Activated B cell treated with CpG ODN at 0.5 μM for 24 hours (primary cell): ENCODE measurements at regions not wholly inside any gene's neighbourhood (a gene's known extent, or its start where the extent isn't known, plus 50 kb on each side); places are given as distances from the start of the nearest gene placed in this dataset.
A peak's percentile ranks its signal among the peaks of the same experiment; 100 is the strongest.

Source experiments
- ATAC-seq: fragments of 200-7000 bp; cut with Tn5 transposase; one replicate; pipeline ENCODE4 v1.10.0; 2021; ENCODE audit warnings: low read depth, mild to moderate bottlenecking, moderate library complexity
- CTCF ChIA-PET: fragments of 350-600 bp; sonication (Branson Sonifier 250); formaldehyde crosslinking; loops from one replicate; lab custom pipeline; 2021; ENCODE audit warnings: antibody characterized with exemption; lab: Charles Lee
- POLR2A ChIA-PET: fragments of 350-600 bp; sonication (Branson Sonifier 250); formaldehyde crosslinking; loops from one replicate; lab custom pipeline; 2021; ENCODE audit warnings: antibody characterized with exemption; lab: Charles Lee
- DNase-seq: peaks from one replicate; pipeline ENCODE4 v3.0.0; 2022
- H3K27ac Mint-ChIP-seq: one replicate; pipeline ENCODE4 v1.8.0; 2020; ENCODE audit warnings: mixed read lengths
- H3K27me3 Mint-ChIP-seq: one replicate; pipeline ENCODE4 v1.8.0; 2021; ENCODE audit warnings: mixed read lengths
- H3K36me3 Mint-ChIP-seq: one replicate; pipeline ENCODE4 v1.8.0; 2021; ENCODE audit warnings: low read depth, mixed read lengths
- H3K4me1 Mint-ChIP-seq: one replicate; pipeline ENCODE4 v1.8.0; 2021; ENCODE audit warnings: mixed read lengths
- H3K4me3 Mint-ChIP-seq: one replicate; pipeline ENCODE4 v1.8.0; 2020; ENCODE audit warnings: mild to moderate bottlenecking, mixed read lengths
- H3K9me3 Mint-ChIP-seq: one replicate; pipeline ENCODE4 v1.8.0; 2020; ENCODE audit warnings: mixed read lengths
- CTCF ChIP-seq: fragments of 200-600 bp; IDR thresholded peaks from one replicate; pipeline ENCODE4 v1.8.0; 2022; ENCODE audit warnings: antibody characterized with exemption, mild to moderate bottlenecking
- intact Hi-C: fragments of 100-400 bp; cut with micrococcal nuclease; formaldehyde crosslinking; loops from one replicate; pipeline ENCODE4 v1.15.1; 2024

GRCh38 chr6:101001607-101002006, 120.5 kb upstream of the ASCC3 start:
- H3K27ac Mint-ChIP-seq = no peak overlapping the region
- CTCF ChIA-PET = no interaction called here

GRCh38 chr6:101003075-101003474, 121.9 kb upstream of the ASCC3 start:
- Mint-ChIP-seq H3K4me1 (no peaks in the 10 kb centered on the region), H3K9me3 (peaks cover 8% of the 10 kb centered on the region), H3K27ac (no peak overlapping the region), H3K4me3 (no peak overlapping the region), H3K36me3 (no peaks in the 10 kb centered on the region), H3K27me3 (peaks cover 3% of the 10 kb centered on the region)
- TF ChIP-seq CTCF = no peak
- ATAC-seq = no peak
- ChIA-PET CTCF (no interaction called here), POLR2A (no interaction called here)
- DNase-seq = no peak
- intact Hi-C loops = no loop called here

More at GRCh38 chr6:101001607-101002006, 120.5 kb upstream of the ASCC3 start:
- ATAC-seq (no peak), DNase-seq (no peak)
- POLR2A ChIA-PET = no interaction called here
- Mint-ChIP-seq H3K36me3 (no peaks in the 10 kb centered on the region), H3K27me3 (peaks cover 3% of the 10 kb centered on the region), H3K4me1 (no peaks in the 10 kb centered on the region), H3K9me3 (peaks cover 8% of the 10 kb centered on the region), H3K4me3 (no peak overlapping the region)
- TF ChIP-seq CTCF = no peak
- intact Hi-C loops = no loop called here

DNA sequence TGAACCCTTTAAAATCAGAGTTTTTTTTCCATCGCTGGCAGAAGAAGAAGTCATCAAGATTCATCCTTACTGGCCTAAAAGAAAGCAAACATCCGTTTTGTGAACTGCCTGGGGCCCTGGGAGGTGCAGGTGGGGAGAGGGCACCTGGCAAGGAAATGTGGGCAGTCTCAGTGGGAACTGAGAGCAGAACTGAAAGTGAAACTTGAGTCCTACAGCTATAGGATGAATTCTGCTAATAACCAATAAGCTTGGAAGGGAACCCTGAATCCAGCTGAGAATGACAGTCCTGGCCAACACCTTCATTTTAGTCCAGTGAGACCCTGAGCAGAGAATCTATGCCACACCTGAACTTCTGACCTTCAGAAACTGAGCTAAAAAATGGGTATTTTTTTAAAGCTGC, 130.1 kb upstream of the ASCC3 start:
- DNase-seq (no peak), ATAC-seq (peak; percentile 75)
- peak overlapping the region; percentile 24 for H3K4me3 Mint-ChIP-seq
- no peak overlapping the region for H3K27ac Mint-ChIP-seq
- intact Hi-C loops = loop anchor here (5.0 kb wide), 1 partner anchor 129 kb away; the partner anchor contains the start of gene ASCC3
- ChIA-PET CTCF (no interaction called here), POLR2A (no interaction called here)
- H3K36me3 Mint-ChIP-seq = no peaks in the 10 kb centered on the region
- peaks cover 29% of the 10 kb centered on the region for H3K4me1 Mint-ChIP-seq
- no peak for TF ChIP-seq CTCF
- no peaks in the 10 kb centered on the region for H3K27me3 Mint-ChIP-seq
- H3K9me3 Mint-ChIP-seq = no peaks in the 10 kb centered on the region

DNA sequence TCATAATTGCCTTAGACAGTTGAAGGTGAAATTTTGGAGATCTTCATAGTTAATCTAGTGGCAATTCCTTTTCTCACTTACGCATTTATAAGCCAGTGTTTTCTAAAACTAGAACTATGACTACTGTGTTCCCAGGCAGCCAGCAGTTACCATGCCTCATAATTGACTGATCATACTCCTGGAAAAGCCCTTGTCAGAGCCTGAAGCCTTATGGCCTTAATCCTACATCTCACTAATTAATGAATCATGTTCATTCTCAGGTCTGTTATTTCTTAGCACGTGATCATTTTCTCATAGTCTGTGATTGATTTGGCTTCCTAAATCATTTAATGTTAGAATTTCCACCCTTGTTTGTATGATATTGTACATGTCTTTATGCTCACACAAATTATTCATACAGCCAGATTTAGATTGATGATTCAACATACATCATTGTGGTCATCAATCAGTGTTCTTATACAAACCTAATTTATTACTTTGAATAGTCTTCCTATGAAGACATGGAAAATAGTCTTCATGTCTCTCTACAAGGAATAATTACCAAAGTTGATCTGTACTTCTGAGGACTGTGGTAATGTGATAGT, 132.6 kb upstream of the ASCC3 start:
- no peak overlapping the region for H3K27ac Mint-ChIP-seq
- intact Hi-C loops = loop anchor here (5.0 kb wide), 1 partner anchor 131 kb away; the partner anchor contains the start of gene ASCC3

DNA sequence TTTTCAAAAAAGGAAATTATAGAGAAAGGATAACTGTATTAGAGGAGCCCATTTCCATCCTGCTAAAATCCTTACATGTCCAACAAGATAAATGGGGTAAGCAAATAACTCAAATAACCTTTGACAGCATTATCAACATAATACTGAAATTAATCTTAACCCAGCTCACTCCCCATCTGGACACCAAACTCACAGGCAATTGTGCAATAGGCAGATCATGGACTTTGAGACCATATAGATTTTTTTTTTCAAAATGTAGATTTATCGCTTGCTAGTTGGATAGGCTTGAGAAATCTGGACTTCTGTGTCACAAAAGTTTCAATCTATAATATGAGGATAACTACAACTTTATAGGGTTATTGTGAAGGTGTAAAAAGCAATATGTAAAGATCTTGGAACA, 134.4 kb upstream of the ASCC3 start:
- DNase-seq (no peak), ATAC-seq (no peak)
- Mint-ChIP-seq H3K27me3 (no peaks in the 10 kb centered on the region), H3K4me1 (peaks cover 23% of the 10 kb centered on the region), H3K4me3 (no peak overlapping the region), H3K27ac (no peak overlapping the region), H3K36me3 (no peaks in the 10 kb centered on the region), H3K9me3 (no peaks in the 10 kb centered on the region)
- intact Hi-C loops = no loop called here
- TF ChIP-seq CTCF = no peak
- POLR2A ChIA-PET = no interaction called here
- CTCF ChIA-PET = no interaction called here

More for the DNA sequence above, 132.6 kb upstream of the ASCC3 start:
- DNase-seq (no peak), ATAC-seq (no peak)
- TF ChIP-seq CTCF = no peak
- ChIA-PET POLR2A (no interaction called here), CTCF (no interaction called here)
- no peaks in the 10 kb centered on the region for H3K27me3 Mint-ChIP-seq
- H3K36me3 Mint-ChIP-seq = no peaks in the 10 kb centered on the region
- no peak overlapping the region for H3K4me3 Mint-ChIP-seq
- H3K9me3 Mint-ChIP-seq = no peaks in the 10 kb centered on the region
- H3K4me1 Mint-ChIP-seq = peaks cover 29% of the 10 kb centered on the region
